ENCODE measurements at regions not wholly inside any gene's neighbourhood (a gene's known extent, or its start where the extent isn't known, plus 50 kb on each side); places are given as distances from the start of the nearest gene placed in this dataset.

DNA sequence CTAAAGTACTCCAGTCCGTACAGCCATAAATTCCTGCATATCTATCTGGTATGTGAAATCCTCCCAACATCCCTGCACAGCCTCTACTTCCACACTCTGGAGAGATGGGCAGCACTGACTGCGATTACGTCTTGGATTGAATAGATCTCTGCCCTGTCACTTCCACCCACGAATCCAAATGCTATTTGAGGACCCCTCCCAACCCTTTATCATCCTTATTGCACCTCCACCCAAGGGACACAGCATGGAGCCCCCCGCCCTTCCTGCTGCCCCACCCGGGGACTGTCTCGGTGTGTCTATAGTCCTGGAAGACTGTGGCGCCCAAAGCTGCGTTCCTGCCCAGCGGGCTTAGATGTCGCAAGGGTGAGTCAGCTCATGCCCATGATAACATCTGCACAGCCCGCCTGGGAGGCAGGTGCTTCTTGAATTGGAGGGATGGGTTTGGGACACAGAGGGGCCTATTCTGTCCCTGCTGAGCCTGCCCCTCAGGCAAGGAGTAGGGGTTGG is 105.7 kb upstream of the HAND1 start:
- ATAC-seq = no peak
- TF ChIP-seq ARNTL (CRISPR knock-in tag; IDR thresholded peaks at IDR 0.05; ENCODE audit: borderline replicate concordance, low read depth) (no peak), BACH2 (CRISPR knock-in tag; IDR thresholded peaks at IDR 0.05; ENCODE audit: borderline replicate concordance) (no peak), CSDC2 (CRISPR knock-in tag; IDR thresholded peaks at IDR 0.05) (no peak), TOX (CRISPR knock-in tag; IDR thresholded peaks at IDR 0.05; ENCODE audit: borderline replicate concordance) (no peak), ZFP3 (CRISPR knock-in tag; IDR thresholded peaks at IDR 0.05) (no peak), RARB (CRISPR knock-in tag; IDR thresholded peaks at IDR 0.05) (no peak), OSR1 (CRISPR knock-in tag; IDR thresholded peaks at IDR 0.05) (no peak), ZNF565 (CRISPR knock-in tag; conservative IDR thresholded peaks at IDR 0.05; ENCODE audit: low read depth) (no peak), ESRRG (CRISPR knock-in tag; IDR thresholded peaks at IDR 0.05) (no peak), ISL1 (CRISPR knock-in tag; IDR thresholded peaks at IDR 0.05) (no peak), ZNF70 (CRISPR knock-in tag; IDR thresholded peaks at IDR 0.05) (no peak), ZC3H10 (CRISPR knock-in tag; IDR thresholded peaks at IDR 0.05) (no peak), GLIS3 (CRISPR knock-in tag; IDR thresholded peaks at IDR 0.05) (no peak)
- TF ChIP-seq, protein P1, sequence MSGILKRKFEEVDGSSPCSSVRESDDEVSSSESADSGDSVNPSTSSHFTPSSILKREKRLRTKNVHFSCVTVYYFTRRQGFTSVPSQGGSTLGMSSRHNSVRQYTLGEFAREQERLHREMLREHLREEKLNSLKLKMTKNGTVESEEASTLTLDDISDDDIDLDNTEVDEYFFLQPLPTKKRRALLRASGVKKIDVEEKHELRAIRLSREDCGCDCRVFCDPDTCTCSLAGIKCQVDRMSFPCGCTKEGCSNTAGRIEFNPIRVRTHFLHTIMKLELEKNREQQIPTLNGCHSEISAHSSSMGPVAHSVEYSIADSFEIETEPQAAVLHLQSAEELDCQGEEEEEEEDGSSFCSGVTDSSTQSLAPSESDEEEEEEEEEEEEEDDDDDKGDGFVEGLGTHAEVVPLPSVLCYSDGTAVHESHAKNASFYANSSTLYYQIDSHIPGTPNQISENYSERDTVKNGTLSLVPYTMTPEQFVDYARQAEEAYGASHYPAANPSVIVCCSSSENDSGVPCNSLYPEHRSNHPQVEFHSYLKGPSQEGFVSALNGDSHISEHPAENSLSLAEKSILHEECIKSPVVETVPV (CRISPR knock-in tag; IDR thresholded peaks at IDR 0.05) = no peak
- TF ChIP-seq, protein P2, sequence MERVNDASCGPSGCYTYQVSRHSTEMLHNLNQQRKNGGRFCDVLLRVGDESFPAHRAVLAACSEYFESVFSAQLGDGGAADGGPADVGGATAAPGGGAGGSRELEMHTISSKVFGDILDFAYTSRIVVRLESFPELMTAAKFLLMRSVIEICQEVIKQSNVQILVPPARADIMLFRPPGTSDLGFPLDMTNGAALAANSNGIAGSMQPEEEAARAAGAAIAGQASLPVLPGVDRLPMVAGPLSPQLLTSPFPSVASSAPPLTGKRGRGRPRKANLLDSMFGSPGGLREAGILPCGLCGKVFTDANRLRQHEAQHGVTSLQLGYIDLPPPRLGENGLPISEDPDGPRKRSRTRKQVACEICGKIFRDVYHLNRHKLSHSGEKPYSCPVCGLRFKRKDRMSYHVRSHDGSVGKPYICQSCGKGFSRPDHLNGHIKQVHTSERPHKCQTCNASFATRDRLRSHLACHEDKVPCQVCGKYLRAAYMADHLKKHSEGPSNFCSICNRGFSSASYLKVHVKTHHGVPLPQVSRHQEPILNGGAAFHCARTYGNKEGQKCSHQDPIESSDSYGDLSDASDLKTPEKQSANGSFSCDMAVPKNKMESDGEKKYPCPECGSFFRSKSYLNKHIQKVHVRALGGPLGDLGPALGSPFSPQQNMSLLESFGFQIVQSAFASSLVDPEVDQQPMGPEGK (CRISPR knock-in tag; IDR thresholded peaks at IDR 0.05; ENCODE audit: borderline replicate concordance) = no peak
- TF ChIP-seq, protein P3, sequence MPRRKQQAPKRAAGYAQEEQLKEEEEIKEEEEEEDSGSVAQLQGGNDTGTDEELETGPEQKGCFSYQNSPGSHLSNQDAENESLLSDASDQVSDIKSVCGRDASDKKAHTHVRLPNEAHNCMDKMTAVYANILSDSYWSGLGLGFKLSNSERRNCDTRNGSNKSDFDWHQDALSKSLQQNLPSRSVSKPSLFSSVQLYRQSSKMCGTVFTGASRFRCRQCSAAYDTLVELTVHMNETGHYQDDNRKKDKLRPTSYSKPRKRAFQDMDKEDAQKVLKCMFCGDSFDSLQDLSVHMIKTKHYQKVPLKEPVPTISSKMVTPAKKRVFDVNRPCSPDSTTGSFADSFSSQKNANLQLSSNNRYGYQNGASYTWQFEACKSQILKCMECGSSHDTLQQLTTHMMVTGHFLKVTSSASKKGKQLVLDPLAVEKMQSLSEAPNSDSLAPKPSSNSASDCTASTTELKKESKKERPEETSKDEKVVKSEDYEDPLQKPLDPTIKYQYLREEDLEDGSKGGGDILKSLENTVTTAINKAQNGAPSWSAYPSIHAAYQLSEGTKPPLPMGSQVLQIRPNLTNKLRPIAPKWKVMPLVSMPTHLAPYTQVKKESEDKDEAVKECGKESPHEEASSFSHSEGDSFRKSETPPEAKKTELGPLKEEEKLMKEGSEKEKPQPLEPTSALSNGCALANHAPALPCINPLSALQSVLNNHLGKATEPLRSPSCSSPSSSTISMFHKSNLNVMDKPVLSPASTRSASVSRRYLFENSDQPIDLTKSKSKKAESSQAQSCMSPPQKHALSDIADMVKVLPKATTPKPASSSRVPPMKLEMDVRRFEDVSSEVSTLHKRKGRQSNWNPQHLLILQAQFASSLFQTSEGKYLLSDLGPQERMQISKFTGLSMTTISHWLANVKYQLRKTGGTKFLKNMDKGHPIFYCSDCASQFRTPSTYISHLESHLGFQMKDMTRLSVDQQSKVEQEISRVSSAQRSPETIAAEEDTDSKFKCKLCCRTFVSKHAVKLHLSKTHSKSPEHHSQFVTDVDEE (CRISPR knock-in tag; IDR thresholded peaks at IDR 0.05) = no peak
- TF ChIP-seq, protein P4, sequence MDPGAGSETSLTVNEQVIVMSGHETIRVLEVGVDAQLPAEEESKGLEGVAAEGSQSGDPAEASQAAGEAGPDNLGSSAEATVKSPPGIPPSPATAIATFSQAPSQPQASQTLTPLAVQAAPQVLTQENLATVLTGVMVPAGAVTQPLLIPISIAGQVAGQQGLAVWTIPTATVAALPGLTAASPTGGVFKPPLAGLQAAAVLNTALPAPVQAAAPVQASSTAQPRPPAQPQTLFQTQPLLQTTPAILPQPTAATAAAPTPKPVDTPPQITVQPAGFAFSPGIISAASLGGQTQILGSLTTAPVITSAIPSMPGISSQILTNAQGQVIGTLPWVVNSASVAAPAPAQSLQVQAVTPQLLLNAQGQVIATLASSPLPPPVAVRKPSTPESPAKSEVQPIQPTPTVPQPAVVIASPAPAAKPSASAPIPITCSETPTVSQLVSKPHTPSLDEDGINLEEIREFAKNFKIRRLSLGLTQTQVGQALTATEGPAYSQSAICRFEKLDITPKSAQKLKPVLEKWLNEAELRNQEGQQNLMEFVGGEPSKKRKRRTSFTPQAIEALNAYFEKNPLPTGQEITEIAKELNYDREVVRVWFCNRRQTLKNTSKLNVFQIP (CRISPR knock-in tag; IDR thresholded peaks at IDR 0.05; ENCODE audit: borderline replicate concordance, low read depth) = no peak

DNA sequence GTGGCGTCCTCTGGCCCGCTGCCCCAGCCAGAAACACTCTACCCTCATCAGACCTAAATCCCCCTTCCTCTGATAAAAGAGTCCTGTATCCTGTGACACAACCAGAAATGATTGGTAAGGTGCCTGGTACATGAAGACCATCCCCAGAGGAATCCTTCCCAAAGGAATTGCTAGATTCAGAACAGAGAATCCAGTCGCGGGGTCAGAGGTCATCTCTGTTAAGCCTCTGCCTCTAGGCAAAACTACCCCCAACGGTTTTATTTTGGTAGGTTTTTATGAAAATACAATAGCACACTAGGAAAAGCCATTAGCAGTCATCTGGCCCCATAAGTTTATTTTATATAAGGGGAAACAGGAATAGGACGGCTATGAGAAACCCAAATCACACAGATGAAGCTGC is 102.4 kb upstream of the HAND1 start:
- no peak for TF ChIP-seq ZNF70 (CRISPR knock-in tag; IDR thresholded peaks at IDR 0.05)
- TF ChIP-seq TOX (CRISPR knock-in tag; IDR thresholded peaks at IDR 0.05; ENCODE audit: borderline replicate concordance) = no peak
- no peak for TF ChIP-seq GLIS3 (CRISPR knock-in tag; IDR thresholded peaks at IDR 0.05)
- no peak for TF ChIP-seq OSR1 (CRISPR knock-in tag; IDR thresholded peaks at IDR 0.05)
- no peak for TF ChIP-seq ZC3H10 (CRISPR knock-in tag; IDR thresholded peaks at IDR 0.05)
- no peak for TF ChIP-seq ZNF8 (CRISPR knock-in tag; IDR thresholded peaks at IDR 0.05)
- TF ChIP-seq, protein P2 (CRISPR knock-in tag; IDR thresholded peaks at IDR 0.05; ENCODE audit: borderline replicate concordance) = no peak
- no peak for TF ChIP-seq RARB (CRISPR knock-in tag; IDR thresholded peaks at IDR 0.05)
- no peak for TF ChIP-seq ZFP30 (CRISPR knock-in tag; IDR thresholded peaks at IDR 0.05)
- TF ChIP-seq ZNF565 (CRISPR knock-in tag; conservative IDR thresholded peaks at IDR 0.05; ENCODE audit: low read depth) = no peak
- TF ChIP-seq, protein P4 (CRISPR knock-in tag; IDR thresholded peaks at IDR 0.05; ENCODE audit: borderline replicate concordance, low read depth) = no peak
- no peak for TF ChIP-seq ZFP3 (CRISPR knock-in tag; IDR thresholded peaks at IDR 0.05)
- TF ChIP-seq, protein P5, sequence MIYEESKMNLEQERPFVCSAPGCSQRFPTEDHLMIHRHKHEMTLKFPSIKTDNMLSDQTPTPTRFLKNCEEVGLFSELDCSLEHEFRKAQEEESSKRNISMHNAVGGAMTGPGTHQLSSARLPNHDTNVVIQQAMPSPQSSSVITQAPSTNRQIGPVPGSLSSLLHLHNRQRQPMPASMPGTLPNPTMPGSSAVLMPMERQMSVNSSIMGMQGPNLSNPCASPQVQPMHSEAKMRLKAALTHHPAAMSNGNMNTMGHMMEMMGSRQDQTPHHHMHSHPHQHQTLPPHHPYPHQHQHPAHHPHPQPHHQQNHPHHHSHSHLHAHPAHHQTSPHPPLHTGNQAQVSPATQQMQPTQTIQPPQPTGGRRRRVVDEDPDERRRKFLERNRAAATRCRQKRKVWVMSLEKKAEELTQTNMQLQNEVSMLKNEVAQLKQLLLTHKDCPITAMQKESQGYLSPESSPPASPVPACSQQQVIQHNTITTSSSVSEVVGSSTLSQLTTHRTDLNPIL (CRISPR knock-in tag; IDR thresholded peaks at IDR 0.05; ENCODE audit: low read depth) = no peak
- TF ChIP-seq CSDC2 (CRISPR knock-in tag; IDR thresholded peaks at IDR 0.05) = no peak
- TF ChIP-seq ESRRG (CRISPR knock-in tag; IDR thresholded peaks at IDR 0.05) = no peak
- no peak for TF ChIP-seq BACH2 (CRISPR knock-in tag; IDR thresholded peaks at IDR 0.05; ENCODE audit: borderline replicate concordance)

More for the DNA sequence above, 102.4 kb upstream of the HAND1 start:
- ATAC-seq = no peak
